ENCODE measurements at regions not wholly inside any gene's neighbourhood (a gene's known extent, or its start where the extent isn't known, plus 50 kb on each side); places are given as distances from the start of the nearest gene placed in this dataset.

DNA sequence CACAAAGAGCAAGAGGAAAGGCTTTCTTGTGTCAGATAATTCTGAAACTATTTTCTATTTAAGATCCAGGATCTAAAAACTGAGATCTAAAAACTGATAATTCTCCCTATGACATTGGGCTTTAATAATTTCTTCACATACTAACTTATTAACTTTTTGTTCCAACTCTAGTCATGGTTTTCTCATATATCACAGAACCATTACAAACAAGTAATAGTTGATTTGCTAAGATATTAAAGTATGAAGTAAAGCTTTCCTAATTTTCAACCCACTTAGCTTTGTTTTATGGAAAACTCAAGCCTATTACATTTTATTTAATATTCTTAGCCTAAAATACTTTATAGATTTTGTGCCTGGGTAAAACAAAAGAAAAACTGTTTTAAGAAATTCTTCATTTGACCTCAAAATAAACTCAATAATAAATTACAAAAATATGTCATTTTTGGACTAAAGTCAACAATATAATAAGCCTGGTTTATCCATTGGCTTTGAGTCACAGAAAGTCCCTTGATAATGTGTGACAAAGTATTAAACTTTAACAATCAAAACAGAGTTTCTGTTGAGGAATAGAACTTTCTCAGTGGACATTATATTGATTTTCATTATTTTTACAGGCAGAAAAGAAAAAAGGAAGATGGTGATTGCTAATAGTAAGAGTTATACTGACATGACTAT, 1142.9 kb upstream of the SORCS1 start:
- H3K4me3 ChIP-seq (ENCODE audit: low read depth, low read length) = no peak overlapping the region
- TF ChIP-seq, protein P1, sequence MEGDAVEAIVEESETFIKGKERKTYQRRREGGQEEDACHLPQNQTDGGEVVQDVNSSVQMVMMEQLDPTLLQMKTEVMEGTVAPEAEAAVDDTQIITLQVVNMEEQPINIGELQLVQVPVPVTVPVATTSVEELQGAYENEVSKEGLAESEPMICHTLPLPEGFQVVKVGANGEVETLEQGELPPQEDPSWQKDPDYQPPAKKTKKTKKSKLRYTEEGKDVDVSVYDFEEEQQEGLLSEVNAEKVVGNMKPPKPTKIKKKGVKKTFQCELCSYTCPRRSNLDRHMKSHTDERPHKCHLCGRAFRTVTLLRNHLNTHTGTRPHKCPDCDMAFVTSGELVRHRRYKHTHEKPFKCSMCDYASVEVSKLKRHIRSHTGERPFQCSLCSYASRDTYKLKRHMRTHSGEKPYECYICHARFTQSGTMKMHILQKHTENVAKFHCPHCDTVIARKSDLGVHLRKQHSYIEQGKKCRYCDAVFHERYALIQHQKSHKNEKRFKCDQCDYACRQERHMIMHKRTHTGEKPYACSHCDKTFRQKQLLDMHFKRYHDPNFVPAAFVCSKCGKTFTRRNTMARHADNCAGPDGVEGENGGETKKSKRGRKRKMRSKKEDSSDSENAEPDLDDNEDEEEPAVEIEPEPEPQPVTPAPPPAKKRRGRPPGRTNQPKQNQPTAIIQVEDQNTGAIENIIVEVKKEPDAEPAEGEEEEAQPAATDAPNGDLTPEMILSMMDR (IDR thresholded peaks at IDR 0.05; ENCODE audit: borderline replicate concordance, insufficient read depth, low read depth, low read length) = no peak

DNA sequence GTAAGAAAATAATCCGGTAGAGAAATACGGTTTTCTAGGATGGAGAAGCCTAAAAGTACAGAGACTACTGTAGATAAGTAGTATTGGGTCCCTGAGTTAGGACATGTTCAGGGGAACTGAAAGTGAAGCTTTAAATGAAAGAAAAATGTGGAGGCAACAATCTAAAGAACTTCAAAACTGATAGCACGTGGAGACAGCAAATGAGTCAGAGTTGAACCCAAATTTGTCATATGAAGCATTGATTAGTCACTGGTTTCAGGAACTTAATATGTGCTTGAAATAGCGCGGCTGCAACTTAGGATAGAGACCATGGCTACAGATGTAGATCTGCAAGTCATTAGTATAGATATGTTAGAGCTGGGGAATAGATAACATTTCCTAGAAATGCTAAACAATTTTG, 1138.6 kb upstream of the SORCS1 start:
- H3K4me3 ChIP-seq (ENCODE audit: low read depth, low read length) = no peak overlapping the region
- TF ChIP-seq, protein P1 (IDR thresholded peaks at IDR 0.05; ENCODE audit: borderline replicate concordance, insufficient read depth, low read depth, low read length) = no peak

DNA sequence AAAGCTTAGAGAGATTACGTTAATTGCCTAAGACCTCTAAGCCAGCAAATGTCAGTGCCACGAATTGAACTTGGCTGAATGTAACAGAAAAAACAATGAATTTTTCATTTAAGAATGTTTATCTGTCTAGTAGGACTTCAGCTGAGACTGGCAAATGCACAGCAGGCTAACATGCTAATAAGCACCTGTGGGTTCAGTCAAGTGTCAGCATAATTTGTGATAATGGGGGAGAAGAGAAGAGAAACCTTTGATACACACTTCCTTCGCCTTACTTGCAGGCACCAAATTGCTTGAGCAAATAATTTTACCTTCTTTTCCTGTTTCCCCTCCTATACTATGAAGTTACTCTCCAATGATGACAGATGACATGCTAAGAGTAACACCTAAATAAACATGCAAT, 1136.5 kb upstream of the SORCS1 start:
- TF ChIP-seq, protein P1 (IDR thresholded peaks at IDR 0.05; ENCODE audit: borderline replicate concordance, insufficient read depth, low read depth, low read length) = no peak
- H3K4me3 ChIP-seq (ENCODE audit: low read depth, low read length) = no peak overlapping the region

DNA sequence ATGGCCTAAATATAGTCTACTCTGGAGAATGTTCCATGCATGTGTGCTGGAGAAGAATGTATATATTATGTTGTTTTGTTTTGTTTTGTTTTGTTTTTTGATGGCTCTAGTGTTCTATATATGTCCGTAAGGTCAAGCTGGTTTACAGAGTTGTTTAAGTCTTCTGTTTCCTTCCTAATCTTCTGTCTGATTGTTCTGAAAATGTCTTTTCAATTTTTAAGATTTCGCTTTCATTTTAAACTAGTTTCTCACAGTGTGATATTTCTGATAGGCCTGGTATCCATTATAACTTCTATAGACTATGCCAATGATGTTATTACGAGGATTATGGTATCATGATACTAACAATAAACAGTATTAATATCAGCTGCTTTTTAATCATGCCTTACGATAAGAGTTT, 1126.3 kb upstream of the SORCS1 start:
- TF ChIP-seq, protein P1 (IDR thresholded peaks at IDR 0.05; ENCODE audit: borderline replicate concordance, insufficient read depth, low read depth, low read length) = no peak
- H3K4me3 ChIP-seq (ENCODE audit: low read depth, low read length) = no peak overlapping the region

DNA sequence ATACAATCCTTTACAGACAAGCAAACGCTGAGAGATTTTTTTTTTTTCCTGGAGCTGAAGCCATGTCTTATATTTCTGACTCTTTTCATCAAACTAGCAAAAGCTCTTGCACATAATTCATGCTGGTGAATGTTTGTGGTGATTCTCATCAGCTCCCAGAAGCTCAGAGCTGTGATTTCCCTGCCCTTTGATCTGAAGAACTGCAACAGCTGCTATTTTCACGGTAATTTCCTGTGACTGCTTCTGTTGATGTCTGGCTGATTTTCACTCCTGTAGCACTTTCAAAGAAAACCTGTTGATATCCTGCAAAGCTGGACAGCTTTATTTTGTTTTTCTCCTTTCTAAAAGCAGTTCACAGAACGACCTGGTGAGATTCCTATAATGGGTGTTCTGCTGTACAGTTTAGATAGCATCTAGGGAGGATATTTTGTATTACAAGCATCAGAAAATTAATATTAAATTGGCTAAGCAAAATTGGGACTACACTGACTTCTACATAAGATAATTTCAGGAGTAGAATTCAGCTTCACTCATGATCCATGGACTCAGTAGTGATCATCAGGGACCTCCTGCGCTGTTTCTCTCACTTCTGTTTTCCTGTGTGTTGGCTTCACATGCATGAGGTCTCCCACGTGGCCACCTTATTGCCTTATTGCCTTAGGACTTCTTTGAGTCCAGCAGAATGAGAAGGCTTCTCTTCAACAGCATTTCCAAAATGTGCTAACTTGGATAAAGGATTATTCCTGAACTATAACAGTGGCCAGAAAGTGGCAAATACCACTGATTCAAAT, 1111.6 kb upstream of the SORCS1 start:
- TF ChIP-seq, protein P1 (IDR thresholded peaks at IDR 0.05; ENCODE audit: borderline replicate concordance, insufficient read depth, low read depth, low read length) = no peak

DNA sequence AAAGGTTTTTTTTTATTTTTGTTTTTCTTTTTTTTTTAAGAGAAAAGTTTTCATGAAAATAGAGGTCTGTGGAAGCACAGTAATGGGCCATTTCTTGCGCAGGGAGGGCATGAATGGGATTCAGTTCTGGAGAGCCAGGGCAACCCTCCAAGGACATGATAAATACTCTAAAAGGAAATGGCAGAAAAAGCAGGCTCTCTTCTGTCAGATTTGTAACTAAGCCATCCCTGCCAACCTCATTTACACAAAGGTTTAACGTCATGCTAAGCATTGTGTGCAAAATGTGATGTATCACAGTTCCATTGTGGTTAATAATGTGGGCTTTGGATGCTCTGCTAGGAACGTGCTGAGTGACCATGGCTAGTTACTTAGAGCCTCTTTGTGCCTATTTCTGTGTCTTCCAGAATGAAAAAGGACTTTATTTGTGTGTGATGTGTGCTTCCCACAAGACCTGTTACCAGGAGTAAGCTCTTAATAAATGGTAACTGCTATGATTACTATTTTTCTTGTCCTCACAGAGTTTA, 1095.9 kb upstream of the SORCS1 start:
- no peak overlapping the region for H3K4me3 ChIP-seq (ENCODE audit: low read depth, low read length)
- TF ChIP-seq, protein P1 (IDR thresholded peaks at IDR 0.05; ENCODE audit: borderline replicate concordance, insufficient read depth, low read depth, low read length) = no peak

More for the DNA sequence above, 1111.6 kb upstream of the SORCS1 start:
- no peak overlapping the region for H3K4me3 ChIP-seq (ENCODE audit: low read depth, low read length)
